Neural progenitor cell (in vitro differentiated cells): ENCODE measurements at regions not wholly inside any gene's neighbourhood (a gene's known extent, or its start where the extent isn't known, plus 50 kb on each side); places are given as distances from the start of the nearest gene placed in this dataset.
A peak's percentile ranks its signal among the peaks of the same experiment; 100 is the strongest.

Experiments used
- DNase-seq: peaks from one replicate; pipeline ENCODE4 v3.0.0-alpha.2; 2016; ENCODE audit warnings: low spot score
- H2AFZ ChIP-seq: fragments of 200-600 bp; sonication (generic); replicated peaks from 2 replicates; pipeline ENCODE4 v1.6.1; 2016; ENCODE audit warnings: antibody characterized with exemption
- H3F3A ChIP-seq: fragments of 200-600 bp; sonication (generic); 2 replicates; pipeline ENCODE4 v1.6.1; 2016; ENCODE audit warnings: antibody characterized with exemption, low read depth
- H3K27ac ChIP-seq: fragments of 200-600 bp; sonication (generic); 2 replicates; pipeline ENCODE4 v1.5.1; 2016; ENCODE audit warnings: mild to moderate bottlenecking
- H3K27me3 ChIP-seq: fragments of 200-600 bp; sonication (generic); 2 replicates; pipeline ENCODE4 v1.6.1; 2016; ENCODE audit warnings: mild to moderate bottlenecking, moderate library complexity
- H3K36me3 ChIP-seq: fragments of 200-600 bp; sonication (generic); 2 replicates; pipeline ENCODE4 v1.5.1; 2016
- H3K4me1 ChIP-seq: fragments of 200-600 bp; sonication (generic); 2 replicates; pipeline ENCODE4 v1.6.1; 2016; ENCODE audit warnings: mixed run types
- H3K4me2 ChIP-seq: fragments of 200-600 bp; sonication (generic); 2 replicates; pipeline ENCODE4 v1.6.1; 2016
- H3K4me3 ChIP-seq: fragments of 200-600 bp; sonication (generic); 2 replicates; pipeline ENCODE4 v1.5.1; 2016
- H3K79me2 ChIP-seq: fragments of 200-600 bp; sonication (generic); 2 replicates; pipeline ENCODE4 v1.6.1; 2016; ENCODE audit warnings: low read depth
- H3K9ac ChIP-seq: fragments of 200-600 bp; sonication (generic); 2 replicates; pipeline ENCODE4 v1.6.1; 2016
- H3K9me3 ChIP-seq: fragments of 200-600 bp; sonication (generic); 2 replicates; pipeline ENCODE4 v1.5.1; 2016; ENCODE audit warnings: low read depth
- H4K20me1 ChIP-seq: fragments of 200-600 bp; sonication (generic); 2 replicates; pipeline ENCODE4 v1.6.1; 2016; ENCODE audit warnings: low read depth
- H3K27ac Mint-ChIP-seq: 3 replicates; pipeline ENCODE4 v1.8.0; 2021; ENCODE audit warnings: mixed read lengths
- H3K27me3 Mint-ChIP-seq: 2 replicates; pipeline ENCODE4 v1.8.0; 2022; ENCODE audit warnings: low read depth, mild to moderate bottlenecking, inconsistent platforms, moderate library complexity, mixed read lengths; ENCODE audit not compliant: insufficient read depth
- H3K36me3 Mint-ChIP-seq: 3 replicates; pipeline ENCODE4 v1.8.0; 2021; ENCODE audit warnings: mixed read lengths
- H3K4me1 Mint-ChIP-seq: 3 replicates; pipeline ENCODE4 v1.8.0; 2021; ENCODE audit warnings: mixed read lengths
- H3K4me3 Mint-ChIP-seq: 3 replicates; pipeline ENCODE4 v1.8.0; 2021; ENCODE audit warnings: mild to moderate bottlenecking, moderate library complexity, mixed read lengths
- H3K9me3 Mint-ChIP-seq: 3 replicates; pipeline ENCODE4 v1.8.0; 2020; ENCODE audit warnings: mixed read lengths
- EZH2 ChIP-seq: fragments of 200-600 bp; sonication (generic); IDR thresholded peaks from 2 replicates; pipeline ENCODE4 v1.6.1; 2017; ENCODE audit warnings: antibody characterized with exemption, mild to moderate bottlenecking, moderate library complexity
- EZH2phosphoT487 ChIP-seq: fragments of 200-600 bp; sonication (generic); IDR thresholded peaks from 2 replicates; pipeline ENCODE4 v1.6.1; 2017; ENCODE audit warnings: antibody characterized with exemption
- TF ChIP-seq, protein P1 (sequence below): fragments of 200-600 bp; sonication (generic); IDR thresholded peaks from 2 replicates; pipeline ENCODE4 v1.5.1; 2017; ENCODE audit warnings: antibody characterized with exemption, mild to moderate bottlenecking

DNA sequence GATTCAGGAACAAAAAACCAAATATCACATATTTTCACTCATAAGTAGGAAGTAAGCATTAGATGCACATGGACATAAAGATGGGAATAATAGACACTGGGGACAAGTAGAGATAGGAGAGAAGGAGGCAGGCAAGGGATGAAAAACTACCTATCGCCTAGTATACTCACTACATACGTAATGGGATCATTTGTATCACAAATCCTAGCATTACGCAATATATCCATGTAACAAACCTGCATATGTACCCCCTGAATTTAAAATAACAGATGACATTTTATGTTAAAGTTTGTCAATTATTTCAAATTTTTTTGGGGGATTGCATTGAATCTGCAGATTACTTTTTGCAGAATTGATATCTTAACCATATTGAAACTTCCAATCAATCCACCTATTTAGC, 660.5 kb upstream of the MAN1A1 start:
- Histone ChIP-seq H3K4me1 (no peaks in the 10 kb centered on the region), H3K4me2 (no peak overlapping the region), H3F3A (no peaks in the 10 kb centered on the region), H3K27ac (no peak overlapping the region), H2AFZ (no peak overlapping the region), H3K9me3 (no peaks in the 10 kb centered on the region), H3K27me3 (no peaks in the 10 kb centered on the region), H3K79me2 (no peaks in the 10 kb centered on the region), H3K4me3 (no peak overlapping the region), H3K36me3 (no peaks in the 10 kb centered on the region), H3K9ac (no peak overlapping the region), H4K20me1 (no peaks in the 10 kb centered on the region)
- H3K27me3 Mint-ChIP-seq: no peaks in the 10 kb centered on the region
- no peak for DNase-seq
- H3K9me3 Mint-ChIP-seq: no peaks in the 10 kb centered on the region
- no peak for TF ChIP-seq EZH2
- TF ChIP-seq EZH2phosphoT487: no peak
- TF ChIP-seq, protein P1, sequence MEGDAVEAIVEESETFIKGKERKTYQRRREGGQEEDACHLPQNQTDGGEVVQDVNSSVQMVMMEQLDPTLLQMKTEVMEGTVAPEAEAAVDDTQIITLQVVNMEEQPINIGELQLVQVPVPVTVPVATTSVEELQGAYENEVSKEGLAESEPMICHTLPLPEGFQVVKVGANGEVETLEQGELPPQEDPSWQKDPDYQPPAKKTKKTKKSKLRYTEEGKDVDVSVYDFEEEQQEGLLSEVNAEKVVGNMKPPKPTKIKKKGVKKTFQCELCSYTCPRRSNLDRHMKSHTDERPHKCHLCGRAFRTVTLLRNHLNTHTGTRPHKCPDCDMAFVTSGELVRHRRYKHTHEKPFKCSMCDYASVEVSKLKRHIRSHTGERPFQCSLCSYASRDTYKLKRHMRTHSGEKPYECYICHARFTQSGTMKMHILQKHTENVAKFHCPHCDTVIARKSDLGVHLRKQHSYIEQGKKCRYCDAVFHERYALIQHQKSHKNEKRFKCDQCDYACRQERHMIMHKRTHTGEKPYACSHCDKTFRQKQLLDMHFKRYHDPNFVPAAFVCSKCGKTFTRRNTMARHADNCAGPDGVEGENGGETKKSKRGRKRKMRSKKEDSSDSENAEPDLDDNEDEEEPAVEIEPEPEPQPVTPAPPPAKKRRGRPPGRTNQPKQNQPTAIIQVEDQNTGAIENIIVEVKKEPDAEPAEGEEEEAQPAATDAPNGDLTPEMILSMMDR: no peak
- no peak overlapping the region for H3K4me3 Mint-ChIP-seq
- no peaks in the 10 kb centered on the region for H3K36me3 Mint-ChIP-seq
- no peaks in the 10 kb centered on the region for H3K4me1 Mint-ChIP-seq
- no peak overlapping the region for H3K27ac Mint-ChIP-seq

DNA sequence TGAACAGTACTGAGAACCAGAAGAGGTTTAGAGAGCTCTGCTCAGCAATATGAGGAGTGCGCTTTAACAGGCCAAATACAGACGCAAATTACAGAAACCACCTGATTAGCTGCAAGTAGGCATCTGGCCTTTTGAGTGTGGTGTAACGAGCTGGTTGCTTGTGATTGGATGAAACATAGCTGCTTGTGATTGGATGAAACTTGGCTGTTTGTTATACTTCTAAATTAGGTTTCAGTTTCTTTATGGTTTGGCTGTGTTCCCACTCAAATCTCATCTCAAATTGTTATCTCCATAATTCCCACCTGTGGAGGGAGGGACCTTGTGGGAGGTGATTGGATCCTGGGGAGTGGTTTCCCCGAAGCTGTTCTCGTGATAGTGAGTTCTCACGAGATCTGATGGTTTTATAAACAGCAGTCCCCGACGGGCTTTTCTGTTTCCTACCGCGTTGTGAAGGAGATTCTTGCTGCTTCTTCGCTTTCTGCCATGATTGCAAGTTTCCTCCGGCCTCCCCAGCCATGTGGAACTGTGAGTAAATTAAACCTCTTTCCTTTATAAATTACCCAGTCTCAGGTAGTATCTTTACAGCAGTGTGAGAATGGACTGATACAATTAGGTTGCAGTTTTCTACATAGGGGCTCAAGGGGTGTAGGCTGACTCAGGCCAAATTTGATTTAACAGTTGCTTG, 655.9 kb upstream of the MAN1A1 start:
- H3K9me3 Mint-ChIP-seq: no peaks in the 10 kb centered on the region
- H3K4me3 Mint-ChIP-seq: no peak overlapping the region
- Histone ChIP-seq H3F3A (no peaks in the 10 kb centered on the region), H3K4me3 (no peak overlapping the region), H3K9ac (no peak overlapping the region), H3K27me3 (no peaks in the 10 kb centered on the region), H3K79me2 (no peaks in the 10 kb centered on the region), H4K20me1 (no peaks in the 10 kb centered on the region), H3K4me1 (no peaks in the 10 kb centered on the region), H3K9me3 (no peaks in the 10 kb centered on the region), H3K4me2 (no peak overlapping the region), H3K27ac (no peak overlapping the region), H2AFZ (peak overlapping the region; percentile 66), H3K36me3 (no peaks in the 10 kb centered on the region)
- H3K36me3 Mint-ChIP-seq: no peaks in the 10 kb centered on the region
- DNase-seq: no peak
- no peaks in the 10 kb centered on the region for H3K4me1 Mint-ChIP-seq
- H3K27ac Mint-ChIP-seq: no peak overlapping the region
- H3K27me3 Mint-ChIP-seq: no peaks in the 10 kb centered on the region
- TF ChIP-seq EZH2phosphoT487 (no peak), EZH2 (no peak)
- TF ChIP-seq, protein P1: no peak

DNA sequence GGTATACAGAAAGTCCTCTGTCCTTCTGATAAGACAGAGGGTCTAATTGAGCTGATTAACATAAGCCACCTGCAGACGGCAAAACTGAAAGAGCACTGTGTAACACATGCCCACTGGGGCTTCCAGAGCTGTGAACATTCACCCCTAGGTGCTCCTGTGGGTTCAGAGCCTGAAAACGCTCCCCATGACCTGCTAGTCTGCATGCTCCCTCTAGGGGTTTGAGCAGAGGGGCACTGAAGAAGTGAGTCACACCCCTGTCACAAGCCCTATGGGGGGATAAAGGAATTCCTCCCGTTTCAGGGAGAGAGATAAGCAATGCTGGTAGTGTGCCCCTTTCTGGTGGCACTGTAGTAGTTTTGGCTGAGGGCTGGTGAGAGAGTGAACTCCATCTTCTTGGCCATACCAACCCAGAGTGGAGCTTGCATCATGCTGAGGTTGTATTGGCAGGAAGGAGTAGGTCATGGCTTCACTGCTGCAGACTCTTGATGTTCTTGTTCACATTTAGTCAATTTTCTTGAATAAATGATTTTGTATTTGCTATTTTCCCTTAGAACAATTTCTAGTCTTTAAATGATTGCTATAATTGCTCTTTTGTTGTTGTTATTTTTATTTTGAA, 637.5 kb upstream of the MAN1A1 start:
- H3K27ac Mint-ChIP-seq: no peak overlapping the region
- H3K4me3 ChIP-seq: no peak overlapping the region
- H3K4me1 ChIP-seq: no peaks in the 10 kb centered on the region
- TF ChIP-seq, protein P1: peak; percentile 5
- TF ChIP-seq EZH2: no peak
- DNase-seq: peak; percentile 10
- H3K79me2 ChIP-seq: no peaks in the 10 kb centered on the region
- no peaks in the 10 kb centered on the region for H3K36me3 Mint-ChIP-seq
- H4K20me1 ChIP-seq: no peaks in the 10 kb centered on the region
- no peaks in the 10 kb centered on the region for H3K9me3 Mint-ChIP-seq
- no peaks in the 10 kb centered on the region for H3F3A ChIP-seq
- no peak overlapping the region for H3K9ac ChIP-seq
- no peaks in the 10 kb centered on the region for H3K36me3 ChIP-seq
- H3K27me3 ChIP-seq: no peaks in the 10 kb centered on the region
- H3K4me2 ChIP-seq: no peak overlapping the region
- H3K27me3 Mint-ChIP-seq: peaks cover 2% of the 10 kb centered on the region
- no peak overlapping the region for H3K4me3 Mint-ChIP-seq
- H3K9me3 ChIP-seq: no peaks in the 10 kb centered on the region
- no peaks in the 10 kb centered on the region for H3K4me1 Mint-ChIP-seq
- H2AFZ ChIP-seq: no peak overlapping the region
- no peak overlapping the region for H3K27ac ChIP-seq
